SHP77 (cell line): ENCODE measurements at regions not wholly inside any gene's neighbourhood (a gene's known extent, or its start where the extent isn't known, plus 50 kb on each side); places are given as distances from the start of the nearest gene placed in this dataset.

Experiments used
- DNase-seq, 2 experiments: peaks; one replicate each; lab custom pipeline; 2025; lab: John Stamatoyannopoulos, UW

GRCh38 chr13:26941345-26942174 is 181.0 kb upstream of the GPR12 start:
- DNase-seq = no peak

GRCh38 chr13:26934096-26934495 is 173.5 kb upstream of the GPR12 start:
- DNase-seq = no peak

- no peak for DNase-seq
Measured at GRCh38 chr13:26932465-26932864, 171.9 kb upstream of the GPR12 start.

DNA sequence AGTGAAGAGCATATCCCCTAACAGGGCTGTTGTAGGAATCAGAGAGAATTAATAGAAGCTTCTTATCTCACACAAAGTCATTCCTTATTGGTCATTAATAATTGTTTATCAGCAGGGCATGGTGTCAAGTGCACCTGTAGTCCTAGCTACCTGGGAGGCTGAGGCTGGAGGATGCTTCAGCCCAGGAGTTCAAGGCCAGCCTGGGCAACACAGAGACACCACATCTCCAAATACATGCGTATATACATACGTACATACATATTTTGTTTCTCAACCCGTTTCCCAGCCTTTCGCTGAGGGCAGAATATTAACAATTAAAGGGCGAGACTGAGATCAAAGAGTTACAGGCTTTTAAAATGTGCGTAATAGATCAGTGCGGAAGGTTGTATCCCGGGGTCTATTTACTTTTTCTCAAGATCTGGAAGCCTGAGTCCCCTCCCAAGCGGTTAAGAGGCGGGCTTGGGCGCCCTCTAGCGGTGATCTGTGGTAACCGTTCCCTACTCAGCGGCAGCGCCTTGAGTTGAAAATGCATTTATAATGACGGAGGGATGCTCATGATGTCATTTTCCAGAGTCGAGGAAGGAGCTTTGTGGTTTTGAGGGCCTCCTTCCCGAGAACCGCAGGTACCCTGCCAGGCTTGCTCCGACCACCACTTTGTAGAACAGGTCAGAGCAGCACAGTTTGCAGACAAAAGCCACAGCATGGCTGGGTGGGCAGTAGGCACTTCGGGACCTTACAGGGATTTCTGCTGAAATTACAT is 169.6 kb upstream of the GPR12 start:
- DNase-seq = peak; percentile 55 to 56

GRCh38 chr13:26927511-26927910 is 166.9 kb upstream of the GPR12 start:
- DNase-seq = no peak

DNA sequence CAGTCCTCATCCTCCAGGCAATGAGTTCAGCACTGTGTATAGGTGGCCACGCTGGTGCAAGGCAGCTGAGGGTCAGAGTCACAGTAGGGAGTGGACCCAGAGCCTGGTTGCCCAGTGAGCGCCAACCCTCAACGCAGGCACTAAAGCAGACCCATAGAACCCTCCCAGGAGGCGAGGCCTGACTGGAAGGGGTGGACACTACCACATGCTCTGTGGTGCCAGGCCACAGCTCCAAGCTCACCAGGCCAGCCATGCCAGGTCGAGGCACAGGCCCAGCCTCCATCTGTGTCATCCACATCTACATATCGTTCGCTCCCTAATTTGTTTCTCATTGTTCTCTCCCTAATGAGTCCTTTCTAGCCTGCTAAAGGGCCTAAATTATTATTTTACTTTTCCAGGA is 165.8 kb upstream of the GPR12 start:
- no peak for DNase-seq

DNA sequence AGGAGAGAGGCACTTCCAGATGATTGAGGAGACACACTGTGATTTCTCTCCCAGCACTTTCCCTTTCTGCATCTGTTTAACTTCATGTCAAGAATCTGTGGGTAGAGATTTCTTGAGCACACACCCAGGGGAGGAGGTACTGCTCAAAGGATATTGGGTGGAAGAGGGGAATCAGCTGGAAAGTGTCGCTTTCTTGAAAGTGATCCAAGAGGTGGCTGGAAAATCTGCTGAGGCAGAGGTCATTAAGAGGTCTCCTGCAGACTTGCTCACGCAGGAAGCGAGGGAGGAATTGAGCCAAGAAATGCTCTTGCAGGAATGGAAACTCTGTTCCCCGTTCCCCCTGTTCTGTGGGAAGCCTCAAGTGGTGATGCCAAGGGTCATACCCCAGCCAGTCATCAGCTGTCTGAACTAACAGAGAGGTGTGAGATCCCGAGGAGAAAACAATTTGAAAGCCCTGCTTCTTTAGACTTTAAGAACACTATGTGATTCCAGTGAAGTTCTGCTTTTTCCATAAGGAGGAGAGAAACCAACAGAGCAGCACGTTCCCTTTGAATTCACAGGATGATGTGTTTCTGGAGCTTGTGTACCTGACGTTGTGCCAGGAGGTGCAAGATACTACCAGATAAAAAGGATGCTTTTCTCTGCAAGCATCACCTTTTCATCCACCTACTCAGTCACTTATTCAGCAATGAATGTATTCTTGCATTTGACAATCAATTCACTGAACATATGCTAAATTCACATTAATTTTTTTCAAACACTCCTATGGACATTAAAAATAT is 163.4 kb upstream of the GPR12 start:
- DNase-seq = no peak

DNA sequence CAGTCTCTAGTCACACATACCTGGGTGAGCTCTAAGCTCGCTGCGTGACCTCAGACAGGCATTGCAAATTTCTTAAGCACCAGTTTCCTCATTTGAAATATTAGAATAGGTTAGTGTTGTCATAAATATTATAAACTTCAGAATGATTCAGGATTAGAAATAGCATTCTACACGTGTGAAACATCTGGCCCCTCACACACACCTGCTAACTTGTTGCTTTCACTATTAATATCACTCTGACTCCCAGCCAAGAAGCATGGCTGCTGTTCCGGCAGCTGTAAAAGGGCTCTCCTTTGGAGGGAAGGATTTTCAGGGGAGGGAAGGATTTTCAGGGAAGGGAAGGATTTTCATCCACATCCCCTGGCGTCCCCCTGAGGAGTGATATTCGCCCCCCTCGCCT is 161.3 kb upstream of the GPR12 start:
- no peak for DNase-seq

GRCh38 chr13:26920614-26921355 is 160.2 kb upstream of the GPR12 start:
- DNase-seq = no peak

DNA sequence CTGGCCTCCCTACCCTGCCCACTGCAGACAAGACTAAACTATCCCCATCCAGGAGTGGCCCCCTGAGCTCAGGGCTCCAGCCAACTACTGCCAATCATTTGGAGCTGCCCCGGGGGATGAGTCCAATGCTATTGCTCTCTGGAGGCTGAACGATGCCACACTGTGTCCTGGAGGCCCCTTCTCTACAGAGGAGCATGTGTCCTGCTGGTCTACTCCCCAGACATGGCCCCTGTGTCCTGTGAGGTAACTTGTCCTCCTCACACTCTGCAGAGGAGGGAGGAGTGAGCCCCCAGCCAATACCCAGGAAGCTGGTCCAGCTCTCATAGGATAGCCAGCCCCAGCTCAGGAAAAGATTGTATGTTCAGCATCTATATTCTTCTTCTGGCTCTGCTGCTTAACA is 159.1 kb upstream of the GPR12 start:
- no peak for DNase-seq

- DNase-seq = no peak
Measured at GRCh38 chr13:26919311-26919710, 158.7 kb upstream of the GPR12 start.

- peak; percentile 21 to 55 for DNase-seq
Measured at GRCh38 chr13:26914624-26915023, 154.0 kb upstream of the GPR12 start.

DNA sequence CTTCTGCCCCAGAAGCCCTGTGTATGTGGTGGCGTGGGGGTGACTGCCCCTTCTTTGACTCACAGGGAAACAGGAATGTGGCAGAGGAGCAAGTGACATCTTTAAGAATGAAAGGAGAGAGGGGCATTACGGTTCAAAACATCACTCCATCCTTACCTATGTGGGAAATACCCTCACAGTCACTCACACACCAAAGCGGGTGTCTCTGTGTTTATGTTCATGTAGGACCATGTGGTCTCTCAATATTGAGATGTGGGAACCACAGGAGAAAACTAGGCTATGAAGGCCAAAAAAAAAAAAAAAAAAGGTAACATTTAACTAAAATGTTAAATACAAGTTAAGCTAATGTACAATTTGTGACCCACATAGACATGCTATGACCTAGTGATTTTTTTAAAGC is 153.6 kb upstream of the GPR12 start:
- no peak for DNase-seq

DNA sequence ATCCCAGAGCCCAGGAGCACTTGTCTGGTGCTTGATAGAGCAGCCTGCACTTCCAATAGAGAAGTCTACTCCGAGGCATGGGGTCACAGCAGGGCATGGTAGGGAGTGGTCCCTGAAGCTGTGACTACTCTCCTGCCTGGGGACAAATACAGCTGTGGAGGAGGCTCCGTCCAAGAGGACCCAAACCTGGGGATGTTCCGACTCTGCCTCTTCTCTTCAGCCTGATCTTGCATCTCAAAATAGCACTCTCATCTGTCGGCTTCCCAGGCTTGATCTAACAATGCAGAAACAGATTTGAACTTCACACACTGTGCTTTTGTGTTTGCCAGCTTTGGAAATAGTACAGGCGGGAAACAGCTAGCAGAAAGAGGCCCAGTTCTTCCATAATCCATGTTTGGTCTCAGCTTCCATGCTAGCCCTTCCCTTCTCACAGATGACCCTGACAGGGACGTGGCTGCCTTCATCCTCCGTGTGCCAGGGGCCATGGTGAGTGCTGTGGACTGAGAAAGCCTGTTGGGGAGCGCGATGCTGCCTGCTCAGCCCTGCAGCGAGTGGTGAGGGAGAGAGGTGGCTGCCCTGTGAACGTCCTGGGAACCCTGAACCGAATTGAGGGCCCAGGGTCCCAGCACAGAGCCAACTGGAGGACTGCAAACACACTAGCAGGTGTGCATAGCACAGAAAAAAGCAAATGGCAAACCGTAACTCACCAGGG is 150.3 kb upstream of the GPR12 start:
- DNase-seq = no peak

DNA sequence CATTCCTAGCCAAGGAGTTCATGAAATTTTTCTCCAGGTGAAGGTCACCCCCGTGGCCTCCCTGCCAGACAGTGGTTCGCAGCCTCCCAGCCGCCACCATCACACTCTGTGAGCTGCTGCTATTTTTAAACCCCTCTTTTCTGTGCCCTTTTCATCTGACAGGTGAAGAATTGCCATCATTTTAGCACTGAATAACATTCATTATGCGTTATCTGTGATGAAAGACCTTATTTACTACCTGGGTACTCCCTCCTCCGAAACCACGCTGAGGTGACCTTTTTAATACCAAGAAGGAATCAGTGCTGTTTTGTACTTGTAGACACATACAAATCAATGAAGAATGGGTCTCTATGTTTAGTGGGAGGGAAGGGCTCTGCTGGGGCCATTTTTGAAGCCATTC is 148.9 kb upstream of the GPR12 start:
- DNase-seq = no peak

- DNase-seq = no peak
Measured at GRCh38 chr13:26908126-26908525, 147.5 kb upstream of the GPR12 start.

DNA sequence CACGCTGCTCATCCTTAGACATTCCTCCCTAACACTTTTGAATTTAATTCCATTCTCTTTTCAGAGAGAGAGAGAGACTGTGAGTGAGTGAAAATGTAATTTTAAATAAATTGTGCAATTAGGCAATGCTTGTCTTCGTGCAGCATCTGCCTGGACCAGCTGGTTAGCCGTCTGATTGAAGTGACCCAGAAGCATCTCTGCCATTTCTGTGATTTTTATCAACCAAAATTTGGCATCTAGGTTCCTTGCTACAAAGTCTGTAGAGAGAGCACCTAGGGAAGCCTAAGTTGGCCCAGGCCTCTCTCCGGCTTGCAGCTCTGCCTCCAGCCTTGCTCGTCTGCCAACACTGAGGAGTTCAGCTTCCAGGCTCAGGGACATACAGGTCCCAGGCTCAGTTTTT is 138.6 kb upstream of the GPR12 start:
- no peak for DNase-seq

DNA sequence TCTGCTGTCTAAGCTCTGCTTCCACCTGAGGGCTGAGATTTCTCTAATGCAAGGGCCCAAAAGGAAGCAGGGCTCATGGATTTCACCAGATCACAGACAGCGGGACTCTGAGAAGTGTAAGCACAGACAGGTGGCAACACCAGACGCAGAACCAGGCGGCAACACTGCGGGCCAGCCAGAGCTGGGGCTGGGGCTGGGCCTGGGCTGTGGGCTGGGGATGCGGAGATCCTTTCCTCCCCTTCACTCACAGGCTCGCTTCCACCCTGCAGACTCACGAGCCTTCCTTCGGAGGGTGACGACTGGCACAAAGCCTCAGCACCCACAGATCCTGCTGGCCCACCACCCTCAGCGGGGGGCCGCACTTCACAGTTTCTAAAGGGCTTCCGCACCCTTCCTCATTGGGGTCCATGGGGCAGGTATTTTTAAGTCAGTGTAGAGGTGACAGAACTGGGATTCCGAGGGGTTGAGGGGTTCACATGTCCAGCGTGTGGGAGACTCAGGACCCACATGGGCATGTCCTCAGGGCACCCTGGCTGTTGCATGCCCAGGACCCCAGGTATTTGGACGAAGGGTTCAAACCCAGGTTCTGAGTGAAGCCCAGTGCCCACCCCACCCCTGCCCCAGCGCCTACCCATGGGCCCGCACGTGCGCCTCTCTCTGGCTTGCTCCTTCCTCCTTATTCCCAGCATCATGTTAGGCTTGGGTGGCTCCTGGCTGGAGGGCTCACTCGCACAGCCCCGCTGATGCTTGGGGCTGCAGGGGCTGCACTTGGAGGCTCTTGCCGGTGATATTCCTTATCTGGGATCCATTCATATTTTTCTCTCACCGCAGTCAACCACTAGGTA is 137.3 kb upstream of the GPR12 start:
- DNase-seq = no peak

- no peak for DNase-seq
Measured at GRCh38 chr13:26896986-26897668, 136.5 kb upstream of the GPR12 start.
